CD4-positive, CD25-positive, alpha-beta regulatory T cell (primary cell): ENCODE measurements at regions not wholly inside any gene's neighbourhood (a gene's known extent, or its start where the extent isn't known, plus 50 kb on each side); places are given as distances from the start of the nearest gene placed in this dataset.
A peak's percentile ranks its signal among the peaks of the same experiment; 100 is the strongest.

Source experiments
- ATAC-seq, 2 donors: fragments of 150-1000 bp; cut with Tn5 transposase; one replicate each; pipeline ENCODE4 v1.10.0; 2021; ENCODE audit warnings: low read depth in 2 of 2, moderate number of reproducible peaks in 2 of 2, moderate library complexity in 1 of 2
- DNase-seq, 3 donors: peaks; one replicate each; pipeline versions ENCODE4 v3.0.0 to v3.0.0-alpha.2; 2012 to 2022; ENCODE audit warnings: mixed read lengths in 1 of 3
- H3K27ac ChIP-seq: one replicate; pipeline ENCODE4 v1.7.0; 2013; ENCODE audit warnings: mild to moderate bottlenecking, low read length; ENCODE audit not compliant: insufficient read depth, poor library complexity, severe bottlenecking
- H3K27me3 ChIP-seq: one replicate; pipeline ENCODE4 v1.7.0; 2013; ENCODE audit warnings: low read length; ENCODE audit not compliant: control insufficient read depth, insufficient read depth
- H3K36me3 ChIP-seq: one replicate; pipeline ENCODE4 v1.7.0; 2013; ENCODE audit warnings: mild to moderate bottlenecking, low read length, moderate library complexity; ENCODE audit not compliant: control insufficient read depth, insufficient read depth
- H3K4me1 ChIP-seq: 2 replicates; pipeline ENCODE4 v1.7.0; 2013; ENCODE audit warnings: mild to moderate bottlenecking, low read length; ENCODE audit not compliant: insufficient read depth, control insufficient read depth, poor library complexity, severe bottlenecking
- H3K4me3 ChIP-seq: one replicate; pipeline ENCODE4 v1.7.0; 2013; ENCODE audit warnings: low read depth, mild to moderate bottlenecking, low read length, moderate library complexity
- H3K9me3 ChIP-seq, 2 experiments: 1 replicate in 1 of 2; 2 replicates in 1 of 2; pipeline ENCODE4 v1.7.0; 2013; ENCODE audit warnings: low read length in 2 of 2, mild to moderate bottlenecking in 1 of 2, moderate library complexity in 1 of 2; ENCODE audit not compliant: control insufficient read depth in 2 of 2
- H3K27ac Mint-ChIP-seq, 3 donors: one replicate each; pipeline ENCODE4 v1.8.0; 2020 to 2022; ENCODE audit warnings: mild to moderate bottlenecking in 3 of 3, mixed read lengths in 3 of 3, moderate library complexity in 2 of 3
- H3K27me3 Mint-ChIP-seq: one replicate; pipeline ENCODE4 v1.8.0; 2022; ENCODE audit warnings: mild to moderate bottlenecking, mixed read lengths
- H3K36me3 Mint-ChIP-seq: one replicate; pipeline ENCODE4 v1.8.0; 2020; ENCODE audit warnings: mixed read lengths
- H3K4me1 Mint-ChIP-seq, 4 donors: one replicate each; pipeline ENCODE4 v1.8.0; 2020 to 2022; ENCODE audit warnings: mixed read lengths in 4 of 4, mild to moderate bottlenecking in 1 of 4
- H3K4me3 Mint-ChIP-seq, 4 donors: one replicate each; pipeline ENCODE4 v1.8.0; 2020 to 2022; ENCODE audit warnings: mild to moderate bottlenecking in 4 of 4, mixed read lengths in 4 of 4, moderate library complexity in 3 of 4
- H3K9me3 Mint-ChIP-seq, 7 donors: one replicate each; pipeline ENCODE4 v1.8.0; 2020 to 2022; ENCODE audit warnings: mixed read lengths in 7 of 7, mild to moderate bottlenecking in 3 of 7, moderate library complexity in 2 of 7

GRCh38 chr22:27244328-27244727 is 557.2 kb downstream of the MN1 start:
- no peaks in the 10 kb centered on the region for H3K27me3 ChIP-seq
- peaks cover 0 to 16% (median 2%) of the 10 kb centered on the region in 4 donors for H3K4me1 Mint-ChIP-seq
- H3K9me3 Mint-ChIP-seq, result peaks cover 0 to 2% (median 0%) of the 10 kb centered on the region in 7 donors
- no peak overlapping the region for H3K27ac ChIP-seq
- no peaks in the 10 kb centered on the region for H3K36me3 Mint-ChIP-seq
- H3K36me3 ChIP-seq, result no peaks in the 10 kb centered on the region
- H3K4me1 ChIP-seq, result no peaks in the 10 kb centered on the region
- H3K27ac Mint-ChIP-seq, result no peak overlapping the region
- DNase-seq (no peak), ATAC-seq (no peak)
- H3K9me3 ChIP-seq, result no peaks in the 10 kb centered on the region
- no peak overlapping the region for H3K4me3 Mint-ChIP-seq
- H3K4me3 ChIP-seq, result no peak overlapping the region
- H3K27me3 Mint-ChIP-seq, result peaks cover 8% of the 10 kb centered on the region

DNA sequence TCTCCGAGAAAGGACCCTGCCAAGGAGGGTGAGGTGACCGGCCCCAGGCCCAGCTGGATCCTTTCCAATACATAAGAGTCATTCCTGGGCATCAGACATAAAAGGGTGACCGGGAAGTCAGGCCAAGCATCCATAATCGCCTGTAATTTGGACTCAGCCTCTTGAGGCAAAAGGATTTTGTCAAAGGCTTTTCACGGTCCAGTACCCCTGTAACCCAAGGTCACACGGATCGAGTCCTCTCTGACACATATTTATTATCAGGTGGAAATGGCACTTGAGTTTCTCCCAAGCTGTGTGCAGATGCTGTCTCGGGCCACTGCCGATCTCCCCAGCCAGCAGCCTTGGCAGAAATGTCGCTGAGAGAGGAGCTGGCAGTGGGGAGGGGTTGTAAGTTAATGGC is 556.5 kb downstream of the MN1 start:
- H3K27me3 ChIP-seq, result no peaks in the 10 kb centered on the region
- no peak overlapping the region for H3K4me3 ChIP-seq
- no peaks in the 10 kb centered on the region for H3K9me3 ChIP-seq
- DNase-seq (no peak), ATAC-seq (no peak)
- Mint-ChIP-seq H3K36me3 (no peaks in the 10 kb centered on the region), H3K27ac (no peak overlapping the region), H3K4me1 (peaks cover 0 to 16% (median 2%) of the 10 kb centered on the region in 4 donors), H3K9me3 (peaks cover 0 to 2% (median 0%) of the 10 kb centered on the region in 7 donors), H3K27me3 (peaks cover 4% of the 10 kb centered on the region), H3K4me3 (no peak overlapping the region)
- no peak overlapping the region for H3K27ac ChIP-seq
- H3K4me1 ChIP-seq, result no peaks in the 10 kb centered on the region
- no peaks in the 10 kb centered on the region for H3K36me3 ChIP-seq

DNA sequence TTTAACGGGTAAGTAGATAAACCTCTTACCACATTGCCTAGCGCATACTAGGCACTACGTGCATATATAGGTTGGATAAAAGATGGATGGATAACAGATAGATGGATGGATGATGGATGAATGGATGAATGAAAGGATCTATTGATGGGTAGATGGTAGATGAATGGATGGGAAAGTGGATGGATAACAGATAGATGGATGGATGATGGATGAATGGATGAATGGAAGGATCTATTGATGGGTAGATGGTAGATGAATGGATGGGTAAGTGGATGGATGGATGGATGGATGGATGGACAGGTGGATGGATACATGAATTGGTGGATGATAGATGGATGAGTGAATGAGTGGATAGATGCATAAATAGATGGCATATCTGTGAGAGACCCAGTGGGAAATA is 555.0 kb downstream of the MN1 start:
- ATAC-seq (no peak), DNase-seq (no peak)
- no peak overlapping the region for H3K27ac ChIP-seq
- Mint-ChIP-seq H3K4me1 (peaks cover 0 to 16% (median 2%) of the 10 kb centered on the region in 4 donors), H3K36me3 (no peaks in the 10 kb centered on the region), H3K4me3 (peak overlapping the region in 1 of 4 donors; percentile 6), H3K9me3 (peaks cover 0 to 2% (median 0%) of the 10 kb centered on the region in 7 donors), H3K27ac (no peak overlapping the region), H3K27me3 (peaks cover 4% of the 10 kb centered on the region)
- no peaks in the 10 kb centered on the region for H3K9me3 ChIP-seq
- H3K27me3 ChIP-seq, result no peaks in the 10 kb centered on the region
- H3K4me3 ChIP-seq, result no peak overlapping the region
- H3K4me1 ChIP-seq, result no peaks in the 10 kb centered on the region
- H3K36me3 ChIP-seq, result no peaks in the 10 kb centered on the region

DNA sequence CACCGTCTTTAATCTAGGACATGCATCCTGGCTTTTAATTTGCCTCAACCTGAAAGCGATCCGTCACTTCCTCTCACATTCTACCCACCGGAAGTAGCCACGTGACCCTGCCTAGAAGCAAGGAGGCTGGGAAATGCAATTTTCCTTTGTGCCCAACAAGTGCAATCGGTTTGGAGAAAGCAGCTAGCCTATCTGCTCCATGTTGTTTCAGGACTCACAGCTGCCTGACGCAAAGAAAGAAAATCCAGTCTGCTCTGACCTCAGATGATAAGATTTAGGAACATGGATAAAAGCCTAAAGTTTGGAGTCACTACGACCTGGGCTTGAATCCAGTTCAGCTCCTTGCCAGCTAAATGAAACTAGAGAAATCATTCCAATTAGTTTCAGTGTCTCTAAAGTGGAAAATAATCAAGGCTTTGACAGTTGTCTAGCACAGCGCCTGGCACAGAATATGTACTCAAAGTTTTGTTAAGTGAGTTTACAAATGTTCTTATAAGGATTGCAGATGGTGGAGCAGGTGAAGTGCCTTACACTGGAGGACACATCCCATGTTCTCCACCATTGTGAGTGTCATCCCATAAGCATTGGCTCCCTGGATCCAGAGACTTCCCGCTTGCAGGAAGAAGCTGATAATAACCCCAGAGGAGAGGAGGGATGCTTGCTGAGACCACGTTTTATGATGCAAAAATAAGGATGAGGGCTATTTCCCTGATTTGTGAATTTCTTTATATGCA is 553.7 kb downstream of the MN1 start:
- no peaks in the 10 kb centered on the region for H3K9me3 ChIP-seq
- Mint-ChIP-seq H3K27ac (peak overlapping the region in 1 of 3 donors; percentile 65), H3K4me3 (no peak overlapping the region), H3K4me1 (peaks cover 0 to 16% (median 2%) of the 10 kb centered on the region in 4 donors), H3K27me3 (peaks cover 4% of the 10 kb centered on the region), H3K9me3 (peaks cover 0 to 2% (median 0%) of the 10 kb centered on the region in 7 donors), H3K36me3 (no peaks in the 10 kb centered on the region)
- H3K27ac ChIP-seq, result no peak overlapping the region
- DNase-seq, result no peak
- ATAC-seq, result no peak
- no peak overlapping the region for H3K4me3 ChIP-seq
- H3K36me3 ChIP-seq, result no peaks in the 10 kb centered on the region
- no peaks in the 10 kb centered on the region for H3K27me3 ChIP-seq
- H3K4me1 ChIP-seq, result no peaks in the 10 kb centered on the region

DNA sequence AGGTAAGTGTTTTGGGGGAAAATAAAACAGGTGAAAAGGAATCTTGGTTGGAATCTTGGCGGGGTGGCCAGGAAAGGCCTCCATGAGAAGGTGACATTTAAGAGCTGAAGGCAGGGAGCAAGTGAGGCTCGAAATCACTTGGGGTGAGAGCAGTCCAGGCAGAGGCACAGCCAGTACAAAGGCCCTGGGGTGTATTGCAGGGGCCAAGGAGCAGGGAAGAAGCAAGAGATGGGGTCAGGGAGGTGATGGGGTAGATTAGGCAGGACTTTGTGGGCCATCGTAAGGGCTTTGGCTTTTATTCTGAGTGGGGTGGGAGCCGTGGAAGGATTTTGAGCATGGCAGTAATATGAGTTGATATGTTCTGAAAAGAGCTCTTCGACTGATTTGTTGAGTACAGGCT is 551.1 kb downstream of the MN1 start:
- ATAC-seq (no peak), DNase-seq (no peak)
- H3K27me3 ChIP-seq, result no peaks in the 10 kb centered on the region
- H3K4me1 Mint-ChIP-seq, result peaks cover 0 to 16% (median 2%) of the 10 kb centered on the region in 4 donors
- H3K4me3 Mint-ChIP-seq, result no peak overlapping the region
- H3K9me3 ChIP-seq, result peaks cover 3 to 9% of the 10 kb centered on the region in 2 experiments
- peaks cover 4% of the 10 kb centered on the region for H3K27me3 Mint-ChIP-seq
- peaks cover 0 to 12% (median 4%) of the 10 kb centered on the region in 7 donors for H3K9me3 Mint-ChIP-seq
- no peaks in the 10 kb centered on the region for H3K36me3 ChIP-seq
- no peak overlapping the region for H3K27ac ChIP-seq
- peaks cover 1% of the 10 kb centered on the region for H3K36me3 Mint-ChIP-seq
- H3K4me3 ChIP-seq, result no peak overlapping the region
- no peaks in the 10 kb centered on the region for H3K4me1 ChIP-seq
- no peak overlapping the region for H3K27ac Mint-ChIP-seq

- DNase-seq, result no peak
- H3K27me3 Mint-ChIP-seq, result peaks cover 4% of the 10 kb centered on the region
- no peak overlapping the region for H3K4me3 Mint-ChIP-seq
- no peak for ATAC-seq
- no peak overlapping the region for H3K27ac Mint-ChIP-seq
- Histone ChIP-seq H3K4me3 (no peak overlapping the region), H3K27ac (no peak overlapping the region), H3K27me3 (no peaks in the 10 kb centered on the region), H3K9me3 (peaks cover 7 to 13% of the 10 kb centered on the region in 2 experiments), H3K36me3 (no peaks in the 10 kb centered on the region), H3K4me1 (no peaks in the 10 kb centered on the region)
- peaks cover 0 to 16% (median 2%) of the 10 kb centered on the region in 4 donors for H3K4me1 Mint-ChIP-seq
- H3K36me3 Mint-ChIP-seq, result peaks cover 4% of the 10 kb centered on the region
- peaks cover 0 to 17% (median 6%) of the 10 kb centered on the region in 7 donors for H3K9me3 Mint-ChIP-seq
Measured at GRCh38 chr22:27250886-27251285, 550.7 kb downstream of the MN1 start.

DNA sequence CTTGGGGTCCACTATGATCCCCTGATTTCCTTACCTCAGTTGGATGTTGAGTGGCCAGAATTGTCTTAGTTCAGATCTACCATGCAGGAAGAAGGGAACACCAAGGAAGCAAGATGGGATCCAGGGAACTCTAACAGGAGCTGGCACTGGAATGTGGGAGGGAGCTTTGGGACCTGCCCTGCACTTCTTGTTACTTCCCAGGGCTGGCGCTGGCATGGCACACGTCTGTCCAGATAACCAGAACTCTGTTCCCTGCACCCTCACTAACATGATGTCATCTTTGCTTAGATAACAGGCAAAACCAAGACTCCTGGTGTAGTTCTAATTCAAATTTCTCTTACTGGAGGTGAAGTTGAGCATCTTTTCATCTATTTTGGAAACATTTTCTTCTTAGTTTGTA is 550.0 kb downstream of the MN1 start:
- peaks cover 0 to 14% (median 2%) of the 10 kb centered on the region in 4 donors for H3K4me1 Mint-ChIP-seq
- Histone ChIP-seq H3K27me3 (no peaks in the 10 kb centered on the region), H3K36me3 (no peaks in the 10 kb centered on the region), H3K4me1 (no peaks in the 10 kb centered on the region), H3K4me3 (no peak overlapping the region), H3K9me3 (peaks cover 7 to 15% of the 10 kb centered on the region in 2 experiments), H3K27ac (no peak overlapping the region)
- peaks cover 4% of the 10 kb centered on the region for H3K36me3 Mint-ChIP-seq
- H3K27ac Mint-ChIP-seq, result no peak overlapping the region
- no peak for ATAC-seq
- no peak for DNase-seq
- peaks cover 1% of the 10 kb centered on the region for H3K27me3 Mint-ChIP-seq
- H3K9me3 Mint-ChIP-seq, result peaks cover 0 to 18% (median 5%) of the 10 kb centered on the region in 7 donors
- H3K4me3 Mint-ChIP-seq, result no peak overlapping the region
